GM19351 (cell line): ENCODE measurements at regions not wholly inside any gene's neighbourhood (a gene's known extent, or its start where the extent isn't known, plus 50 kb on each side); places are given as distances from the start of the nearest gene placed in this dataset.

Experiments used
- ATAC-seq: cut with Tn5 transposase; IDR thresholded peaks from one replicate; pipeline ENCODE4 v1.9.1; 2021; ENCODE audit warnings: mild to moderate bottlenecking, moderate library complexity; ENCODE audit not compliant: unreplicated experiment

- no peak for ATAC-seq
Measured at GRCh38 chr13:26838821-26839220, 78.2 kb upstream of the GPR12 start.

DNA sequence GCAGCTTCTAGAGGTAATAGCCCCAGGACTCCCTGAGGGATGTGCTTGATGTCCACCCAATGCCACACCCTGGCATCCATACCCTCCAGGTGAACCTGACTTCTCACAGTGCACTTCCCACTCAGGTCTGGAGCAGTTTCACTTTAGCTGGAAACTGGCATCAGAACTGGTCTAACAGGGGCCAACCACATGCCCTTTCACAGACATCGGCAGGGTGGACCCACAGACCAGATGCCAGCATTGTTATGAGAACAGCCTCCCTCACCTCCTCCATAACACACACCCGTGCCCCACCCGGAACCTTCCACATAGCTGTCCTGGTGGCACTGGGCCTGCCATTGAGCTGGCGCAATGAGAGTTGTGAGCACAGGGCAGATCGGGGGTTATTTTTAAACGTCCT is 77.4 kb upstream of the GPR12 start:
- no peak for ATAC-seq

DNA sequence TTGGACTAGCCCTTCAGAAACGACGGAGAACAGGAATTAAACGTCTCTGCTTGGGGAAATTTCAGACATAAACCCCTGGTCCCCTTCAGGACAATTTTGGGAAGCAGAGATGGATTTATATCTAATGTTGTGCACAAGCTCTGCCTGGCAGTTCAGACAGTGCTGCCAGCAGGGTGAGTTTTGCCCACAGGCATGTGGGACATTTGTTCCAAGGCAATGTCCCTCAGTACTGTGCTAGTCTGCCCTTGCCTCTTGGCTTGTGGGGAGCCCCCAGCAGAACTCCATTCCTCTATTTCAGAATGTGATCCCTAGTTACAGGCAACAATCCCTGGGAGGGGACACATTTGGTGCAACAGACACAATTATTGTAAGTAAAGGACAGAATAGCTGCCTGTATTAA is 76.5 kb upstream of the GPR12 start:
- ATAC-seq, result no peak

- ATAC-seq, result no peak
Measured at GRCh38 chr13:26836626-26837025, 76.0 kb upstream of the GPR12 start.

DNA sequence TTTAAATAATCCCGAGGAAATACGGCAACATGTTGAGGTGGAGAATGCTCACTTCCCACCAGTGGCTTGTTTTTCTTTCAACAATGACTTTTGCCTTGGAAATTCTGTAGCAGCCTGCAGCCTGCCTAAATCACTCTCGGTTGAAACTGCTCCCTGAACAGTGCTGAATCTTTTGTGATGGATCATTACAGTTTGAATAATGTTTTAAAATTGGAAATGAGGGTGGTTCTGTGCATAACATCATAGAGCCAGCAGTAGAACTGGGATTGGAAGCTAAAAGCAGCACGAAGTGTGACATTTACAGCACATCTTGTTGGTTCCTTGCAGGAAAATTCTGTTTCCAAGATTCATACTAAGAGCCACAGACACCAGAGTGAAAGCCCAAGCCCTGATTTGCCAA is 74.1 kb upstream of the GPR12 start:
- ATAC-seq, result no peak

DNA sequence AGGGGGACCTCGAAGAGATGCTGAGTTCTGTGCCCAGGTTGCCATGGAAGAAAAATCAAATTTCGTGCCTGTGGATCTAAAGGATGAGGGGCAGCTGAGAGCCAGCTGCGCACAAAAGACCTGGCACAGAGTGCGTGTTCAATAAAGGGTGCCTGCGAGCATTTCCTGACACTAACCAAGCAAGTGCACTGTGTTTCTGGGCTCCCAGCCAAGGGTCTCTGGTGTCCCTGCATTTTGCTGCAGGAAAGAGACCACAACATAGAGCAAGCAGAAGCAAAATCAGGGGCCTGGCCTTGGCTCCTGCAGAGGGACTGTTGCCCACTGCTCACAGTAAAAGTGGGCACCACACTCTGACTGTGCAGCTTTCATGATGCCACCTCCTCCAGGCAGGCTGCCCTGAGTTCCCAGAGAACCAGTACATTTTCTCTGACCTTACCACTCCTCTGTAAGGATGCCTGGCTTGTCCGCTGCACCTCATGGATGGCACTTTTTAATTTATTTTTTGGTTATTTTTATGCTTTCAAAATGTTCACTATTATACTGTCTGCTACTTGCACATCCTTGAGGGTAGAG is 70.8 kb upstream of the GPR12 start:
- no peak for ATAC-seq

DNA sequence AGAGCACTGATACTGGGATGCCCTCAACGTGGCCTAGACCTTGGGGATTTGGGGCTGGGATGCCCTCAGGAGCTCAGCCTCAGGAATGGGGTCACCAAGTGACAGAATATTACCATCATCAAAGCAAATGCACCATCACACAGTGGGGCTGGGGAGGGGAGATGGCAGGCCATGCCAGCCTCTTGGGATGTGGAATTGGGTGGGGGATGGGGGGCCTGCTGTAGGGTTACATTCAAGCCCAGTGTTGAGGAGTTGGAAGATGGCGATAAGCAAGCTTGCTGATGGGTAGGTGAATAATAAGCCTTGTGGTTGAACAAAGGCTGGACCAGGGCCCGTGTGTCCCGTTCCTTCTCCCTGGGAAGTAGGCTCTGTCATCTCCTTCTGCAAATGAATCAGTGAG is 69.1 kb upstream of the GPR12 start:
- no peak for ATAC-seq

DNA sequence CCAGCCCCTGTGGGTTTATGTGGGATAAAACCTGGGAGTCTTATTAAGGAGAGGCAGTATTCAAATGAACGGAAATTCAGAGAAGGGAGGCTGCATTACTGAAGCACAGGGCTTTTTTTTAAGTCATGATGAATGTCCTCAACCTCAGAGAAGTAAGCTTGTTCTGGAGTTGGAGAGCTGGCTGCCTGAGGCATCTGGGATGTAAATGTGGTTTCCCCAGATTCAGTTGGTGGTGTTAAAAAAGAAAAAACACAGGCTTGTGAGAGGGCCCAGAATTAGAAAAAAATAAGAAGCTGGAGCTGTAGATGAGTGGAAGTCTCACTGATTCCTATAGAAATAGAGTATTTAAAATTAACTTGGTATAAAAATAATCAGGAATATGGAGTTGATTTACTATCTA is 64.0 kb upstream of the GPR12 start:
- ATAC-seq, result no peak

GRCh38 chr13:26822146-26822545 is 61.6 kb upstream of the GPR12 start:
- ATAC-seq, result no peak

GRCh38 chr13:26821672-26822071 is 61.1 kb upstream of the GPR12 start:
- ATAC-seq, result no peak

GRCh38 chr13:26820871-26821270 is 60.3 kb upstream of the GPR12 start:
- no peak for ATAC-seq

DNA sequence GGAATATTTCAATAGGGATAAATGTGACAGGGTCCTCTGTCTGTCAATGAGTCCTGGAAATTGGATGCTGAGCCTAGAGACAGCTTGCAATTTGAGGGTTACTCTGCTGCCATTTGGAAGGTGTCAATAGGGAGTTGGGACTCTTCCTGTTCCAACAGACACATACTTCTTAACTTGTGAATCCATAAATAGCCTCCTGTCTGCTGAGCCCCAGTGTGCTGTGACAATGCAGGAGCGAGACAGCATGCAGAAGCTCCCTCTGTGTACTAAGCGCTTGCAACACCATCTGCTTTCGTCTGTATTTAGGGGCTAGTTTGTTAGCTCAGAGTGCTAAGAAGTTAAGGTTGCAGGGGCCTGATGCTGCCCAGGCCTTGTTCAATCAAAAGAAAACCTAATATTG is 58.5 kb upstream of the GPR12 start:
- ATAC-seq, result no peak

- no peak for ATAC-seq
Measured at GRCh38 chr13:26816881-26817280, 56.3 kb upstream of the GPR12 start.

DNA sequence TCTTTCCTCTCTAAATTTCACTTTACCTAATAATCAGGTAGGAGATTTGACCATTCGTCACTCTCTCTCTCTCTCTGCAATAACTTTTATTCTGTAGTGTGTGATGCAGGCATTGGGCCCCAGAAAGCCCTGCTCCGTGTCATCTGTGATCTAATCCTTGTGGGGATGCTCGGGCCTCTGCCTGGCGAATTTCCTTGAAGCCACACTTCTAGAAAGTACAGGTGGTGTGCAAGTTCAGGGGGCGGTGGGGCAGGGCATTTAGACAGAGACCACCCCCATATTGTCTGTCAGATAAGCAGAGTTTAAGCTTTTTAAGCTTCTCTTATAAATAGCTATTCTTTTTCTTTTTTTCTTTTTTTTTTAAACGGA is 53.4 kb upstream of the GPR12 start:
- ATAC-seq, result no peak

DNA sequence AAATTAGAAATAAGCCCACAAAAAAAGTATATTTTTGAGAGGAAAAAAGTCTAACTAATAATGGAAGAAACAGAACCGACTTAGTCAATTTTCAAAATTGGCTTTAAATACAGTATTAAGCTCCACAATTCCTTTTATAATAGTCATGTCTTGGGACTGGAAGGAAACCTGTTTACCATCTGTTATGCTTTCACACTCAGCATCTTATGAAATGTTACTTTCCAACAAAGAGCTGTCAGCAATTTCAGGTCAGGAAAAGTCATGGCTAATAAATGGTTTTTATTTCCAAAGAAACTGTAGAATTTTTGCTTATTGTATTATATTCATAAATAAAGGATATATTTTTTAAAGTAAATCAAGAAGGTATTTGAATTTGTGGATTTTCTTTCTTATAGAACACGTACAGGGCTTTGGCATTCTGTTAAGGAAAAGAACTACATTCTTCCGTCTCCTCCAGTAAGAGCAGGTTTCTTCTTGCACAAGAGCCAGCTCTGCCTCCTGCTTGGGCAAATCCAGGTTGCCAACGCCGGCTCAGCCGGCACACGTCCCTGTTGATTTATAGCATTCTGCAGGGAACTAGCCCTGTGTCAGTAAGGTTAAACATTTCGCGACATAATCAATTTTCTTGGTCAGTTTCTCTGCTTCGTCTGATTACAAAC is 52.9 kb upstream of the GPR12 start:
- ATAC-seq, result no peak

DNA sequence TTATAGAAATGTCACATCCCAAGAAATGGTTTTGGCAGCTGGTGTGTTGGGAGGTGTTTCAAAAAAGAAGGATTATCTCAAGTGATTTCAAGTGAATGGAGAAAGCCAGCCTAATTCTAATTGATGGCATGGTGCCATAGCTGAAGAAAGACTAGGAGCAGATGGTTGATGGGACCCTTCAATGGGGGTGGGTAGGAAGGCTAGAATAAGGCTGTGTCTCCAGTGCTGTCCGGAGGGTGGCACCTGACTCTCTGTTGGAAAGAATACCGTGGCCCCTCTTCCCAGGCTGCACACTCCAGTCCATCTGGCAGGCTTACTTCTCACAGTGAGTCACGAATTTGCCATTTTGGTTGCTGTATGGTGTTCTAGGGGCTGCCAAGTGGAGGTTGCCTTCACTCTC is 51.0 kb upstream of the GPR12 start:
- ATAC-seq, result no peak
